NCI-H1105 treated with DMSO at 0.1 percent for 48 hours (cell line): ENCODE measurements at regions not wholly inside any gene's neighbourhood (a gene's known extent, or its start where the extent isn't known, plus 50 kb on each side); places are given as distances from the start of the nearest gene placed in this dataset.
"Not testable (repeated sequence)": the region's sequence is repeated elsewhere in the genome, so short reads cannot be mapped to it uniquely, and the experiment has no call there.

Source experiments
- DNase-seq: peaks from one replicate; lab custom pipeline; 2025; lab: John Stamatoyannopoulos, UW

DNA sequence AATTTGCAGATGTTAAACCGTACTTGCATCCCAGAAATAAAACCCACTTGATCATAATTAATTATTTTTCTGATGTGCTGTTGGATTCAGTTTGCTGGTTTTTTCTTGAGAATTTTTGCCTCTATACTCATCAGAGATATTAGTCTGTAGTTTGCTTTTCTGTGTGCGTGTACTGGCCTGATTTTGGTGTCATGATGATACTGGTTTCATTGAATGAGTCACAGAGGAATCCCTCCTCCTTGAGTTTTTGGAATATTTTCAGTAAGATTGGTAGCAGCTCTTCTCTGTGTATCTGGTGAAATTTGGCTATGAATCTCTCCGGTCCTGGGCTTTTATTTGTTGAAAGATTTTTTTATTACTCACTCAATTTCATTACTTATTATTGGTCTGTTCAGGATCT is 100.4 kb upstream of the PMCH start:
- no peak for DNase-seq

DNA sequence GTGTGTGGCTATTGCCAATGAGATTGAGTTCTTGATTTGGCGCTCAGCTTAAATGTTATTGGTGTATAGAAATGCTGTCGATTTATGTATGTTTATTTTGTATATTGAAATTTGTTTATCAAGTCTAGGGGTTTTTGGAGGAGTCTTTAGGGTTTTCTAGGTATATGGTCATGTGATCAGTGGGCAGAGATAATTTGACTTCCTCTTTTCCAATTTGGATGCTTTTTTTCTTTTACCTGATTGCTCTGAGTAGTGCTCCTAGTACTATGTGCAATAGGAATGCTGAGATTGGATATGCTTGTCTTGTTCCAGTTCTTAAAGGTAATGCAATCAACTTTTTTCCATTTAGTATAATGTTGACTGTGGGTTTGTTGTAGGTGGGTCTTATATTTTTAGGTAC is 99.8 kb upstream of the PMCH start:
- DNase-seq, result no peak

DNA sequence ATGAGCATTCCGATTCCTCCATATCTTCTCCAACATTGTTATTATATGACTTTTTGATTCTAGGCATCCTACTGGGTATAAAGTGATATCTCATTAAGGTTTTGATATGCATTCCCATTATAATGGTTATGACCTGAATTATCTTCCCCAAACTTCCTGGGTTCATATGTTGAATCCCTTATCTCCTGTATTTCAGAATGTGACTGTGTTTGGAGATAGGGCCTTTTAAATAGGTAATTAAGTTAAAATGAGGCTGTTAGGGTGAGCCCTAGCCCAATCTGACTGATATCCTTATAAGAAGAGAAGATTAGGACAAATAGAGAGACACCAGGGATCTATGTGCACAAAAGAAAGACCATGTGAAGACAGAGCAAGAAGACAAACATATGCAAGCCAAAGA is 96.9 kb upstream of the PMCH start:
- no peak for DNase-seq

DNA sequence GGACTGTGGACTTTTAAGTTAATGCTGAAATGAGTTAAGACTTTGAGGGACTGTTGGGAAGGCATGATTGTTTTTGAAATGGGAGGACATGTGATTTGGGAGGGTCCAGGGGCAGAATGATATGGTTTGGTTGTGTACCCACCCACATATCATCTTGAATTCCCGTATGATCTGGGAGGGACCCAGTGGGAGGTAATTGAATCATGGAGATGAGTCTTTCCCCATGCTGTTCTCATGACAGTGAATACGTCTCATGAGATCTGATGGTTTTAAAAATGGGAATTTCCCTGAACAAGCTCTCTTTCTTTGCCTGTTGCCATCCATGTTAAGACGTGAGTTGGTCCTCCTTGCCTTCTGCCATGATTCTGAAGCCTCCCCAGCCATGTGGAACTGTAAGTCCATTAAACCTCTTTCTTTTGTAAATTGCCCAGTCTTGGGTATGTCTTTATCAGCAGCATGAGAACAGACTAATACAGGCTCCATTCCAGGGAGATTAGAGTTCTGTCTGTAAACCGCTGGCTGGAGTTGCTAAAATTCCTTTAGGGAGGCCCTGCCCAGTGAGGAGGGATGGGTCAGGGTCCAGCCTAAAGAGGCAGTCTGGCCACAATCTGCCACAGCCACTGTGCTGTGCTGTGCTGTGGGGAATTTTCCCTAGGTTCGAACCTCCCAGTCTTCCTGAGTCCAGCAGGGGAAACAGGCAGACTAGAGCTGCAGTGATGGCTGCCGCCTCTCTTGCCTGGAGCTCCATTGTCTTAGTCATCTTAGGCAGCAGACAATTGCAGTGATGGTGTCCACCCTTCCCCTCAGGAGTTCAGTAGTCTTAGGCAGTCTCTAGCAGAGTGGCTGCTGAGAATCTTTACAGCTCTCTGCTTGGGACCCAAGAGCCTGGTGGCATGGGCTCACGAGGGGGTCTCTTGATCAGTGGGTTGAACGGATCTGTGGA is 94.1 kb upstream of the PMCH start:
- not testable (repeated sequence) for DNase-seq

DNA sequence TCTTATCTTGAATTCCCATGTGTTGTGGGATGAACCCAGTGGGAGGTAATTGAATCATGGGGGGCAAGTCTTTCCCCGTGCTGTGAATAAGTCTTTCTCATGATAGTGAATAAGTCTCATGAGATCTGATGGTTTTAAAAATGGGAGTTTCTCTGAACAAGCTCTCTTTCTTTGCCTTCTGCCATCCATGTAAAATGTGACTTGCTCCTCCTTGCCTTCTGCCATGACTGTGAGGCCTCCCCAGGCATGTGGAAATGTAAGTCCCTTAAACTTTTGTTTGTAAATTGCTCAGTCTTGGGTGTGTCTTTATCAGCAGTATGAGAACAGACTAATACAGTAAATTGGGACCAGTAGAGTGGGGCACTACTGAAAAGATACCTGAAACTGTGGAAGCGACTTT is 92.1 kb upstream of the PMCH start:
- not testable (repeated sequence) for DNase-seq

DNA sequence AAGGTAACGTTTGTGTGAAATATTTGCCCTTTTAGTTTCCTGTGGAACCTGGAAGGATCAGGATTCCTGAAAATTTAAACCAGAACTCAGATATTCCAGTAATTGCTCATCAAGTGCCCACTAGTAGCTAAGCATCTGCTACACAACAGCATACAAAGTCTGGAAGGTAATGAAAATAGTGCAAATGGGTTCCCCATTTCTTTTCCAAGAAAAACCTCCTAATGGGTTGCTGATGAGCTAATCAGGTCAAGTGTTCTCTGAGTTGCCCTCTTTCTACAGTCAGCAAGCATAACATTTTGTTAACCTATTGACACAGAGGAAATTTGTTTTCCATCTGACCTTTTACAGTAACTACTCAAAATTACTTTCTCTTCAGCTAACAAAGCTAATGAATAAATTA is 83.6 kb upstream of the PMCH start:
- DNase-seq, result no peak

DNA sequence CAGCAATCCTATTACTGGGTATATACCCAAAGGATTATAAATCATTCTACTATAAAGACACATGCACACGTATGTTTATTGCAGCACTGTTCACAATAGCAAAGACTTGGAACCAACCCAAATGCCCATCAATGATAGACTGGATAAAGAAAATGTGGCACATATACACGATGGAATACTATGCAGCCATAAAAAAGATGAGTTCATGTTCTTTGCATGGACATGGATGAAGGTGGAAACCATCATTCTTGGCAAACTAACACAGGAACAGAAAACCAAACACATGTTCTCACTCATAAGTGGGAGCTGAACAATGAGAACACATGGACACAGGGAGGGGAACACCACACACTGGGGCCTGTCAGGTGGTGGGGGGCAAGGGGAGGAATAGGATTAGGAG is 58.1 kb upstream of the PMCH start:
- DNase-seq, result not testable (repeated sequence)

DNA sequence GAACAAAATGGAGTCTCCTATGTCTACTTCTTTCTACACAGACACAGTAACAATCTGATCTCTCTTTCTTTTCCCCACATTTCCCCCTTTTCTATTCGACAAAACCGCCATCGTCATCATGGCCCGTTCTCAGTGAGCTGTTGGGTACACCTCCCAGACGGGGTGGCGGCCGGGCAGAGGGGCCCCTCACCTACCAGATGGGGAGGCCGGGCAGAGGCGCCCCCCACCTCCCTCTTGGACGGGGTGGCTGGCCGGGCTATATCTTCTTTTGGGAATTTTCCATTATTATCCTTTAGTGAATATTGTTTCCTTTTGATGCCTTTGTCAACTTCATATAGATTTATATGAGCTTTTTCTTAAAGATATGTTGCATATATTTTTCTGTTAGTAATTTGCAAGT is 53.4 kb upstream of the PMCH start:
- not testable (repeated sequence) for DNase-seq

DNA sequence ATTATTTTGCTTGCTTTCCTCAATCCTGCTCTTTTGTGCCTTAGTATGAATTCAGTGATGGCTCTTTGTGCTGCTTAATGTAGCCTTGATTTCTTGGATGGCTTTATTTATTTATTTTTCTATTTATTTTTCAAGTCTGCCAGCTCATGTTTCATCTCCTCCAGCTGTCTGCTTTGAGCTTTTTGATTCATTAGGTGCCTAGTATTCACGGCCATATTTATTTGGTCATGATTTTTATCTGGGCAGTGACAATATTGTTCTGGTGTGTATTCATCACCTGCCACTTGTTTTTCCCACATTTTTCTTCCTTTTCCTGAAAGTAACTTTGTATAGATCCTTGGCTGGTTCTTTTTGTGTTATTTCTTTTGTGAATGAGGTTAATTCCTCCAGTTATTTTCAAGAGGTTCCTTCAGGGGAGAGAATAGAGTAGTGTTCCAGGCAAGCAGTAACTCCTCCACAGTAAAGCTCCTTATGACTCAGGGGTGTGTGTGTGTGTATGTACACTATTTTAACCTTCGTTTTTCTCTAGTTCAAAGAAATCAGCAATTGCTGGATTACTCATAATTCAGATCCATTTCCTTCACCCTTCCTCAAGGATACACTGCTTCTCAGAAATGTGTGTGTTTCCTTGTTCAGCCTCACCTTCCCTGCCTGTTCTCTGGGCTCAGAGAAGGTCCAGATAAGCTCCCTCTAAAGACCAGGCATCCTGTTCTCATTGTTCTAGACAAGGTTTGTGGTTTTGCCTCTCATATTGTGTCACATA is 51.6 kb upstream of the PMCH start:
- DNase-seq, result peak; percentile 61
